ENCODE measurements at regions not wholly inside any gene's neighbourhood (a gene's known extent, or its start where the extent isn't known, plus 50 kb on each side); places are given as distances from the start of the nearest gene placed in this dataset.

- Histone ChIP-seq H3K4me1 (no peaks in the 10 kb centered on the region), H3K36me3 (ENCODE audit: insufficient read depth in 1 of 2, low read depth in 1 of 2) (no peaks in the 10 kb centered on the region), H3K27me3 (ENCODE audit: insufficient read depth in 3 of 3, low read length in 2 of 3) (no peaks in the 10 kb centered on the region), H3K4me3 (no peak overlapping the region), H3K27ac (no peak overlapping the region), H3K9me3 (no peaks in the 10 kb centered on the region)
- ATAC-seq (no peak), DNase-seq (no peak)
- no peak for TF ChIP-seq CTCF (IDR thresholded peaks at IDR 0.05)
- WGBS, 3 donors, result 20 to 32% (median 25%) methylated on average over 3 of the region's 3 CpGs
- intact Hi-C loops (cut with DNase I), result no loop called here
Measured at GRCh38 chr3:105965384-105965783, 96.6 kb upstream of the CBLB start.

- DNase-seq (no peak), ATAC-seq (no peak)
- H3K4me3 ChIP-seq, result no peak overlapping the region
- no peaks in the 10 kb centered on the region for H3K36me3 ChIP-seq (ENCODE audit: insufficient read depth in 1 of 2, low read depth in 1 of 2)
- no peak overlapping the region for H3K27ac ChIP-seq
- H3K27me3 ChIP-seq (ENCODE audit: insufficient read depth in 3 of 3, low read length in 2 of 3), result no peaks in the 10 kb centered on the region
- H3K9me3 ChIP-seq, result peaks cover 2% of the 10 kb centered on the region
- TF ChIP-seq CTCF (IDR thresholded peaks at IDR 0.05), result no peak
- no peaks in the 10 kb centered on the region for H3K4me1 ChIP-seq
- 20 to 37% (median 22%) methylated on average over 1 of the region's 1 CpG for WGBS, 3 donors
- intact Hi-C loops (cut with DNase I), result no loop called here
Measured at GRCh38 chr3:105967117-105967516, 98.3 kb upstream of the CBLB start.

- no peak for TF ChIP-seq CTCF (IDR thresholded peaks at IDR 0.05)
- ATAC-seq (no peak), DNase-seq (no peak)
- H3K36me3 ChIP-seq (ENCODE audit: insufficient read depth in 1 of 2, low read depth in 1 of 2), result no peaks in the 10 kb centered on the region
- no peak overlapping the region for H3K27ac ChIP-seq
- H3K9me3 ChIP-seq, result peaks cover 6% of the 10 kb centered on the region
- intact Hi-C loops (cut with DNase I), result no loop called here
- WGBS, 3 donors, result 10 to 32% (median 13%) methylated on average over 1 of the region's 1 CpG
- no peaks in the 10 kb centered on the region for H3K27me3 ChIP-seq (ENCODE audit: insufficient read depth in 3 of 3, low read length in 2 of 3)
- H3K4me1 ChIP-seq, result no peaks in the 10 kb centered on the region
- H3K4me3 ChIP-seq, result no peak overlapping the region
Measured at GRCh38 chr3:105970283-105970682, 101.5 kb upstream of the CBLB start.

GRCh38 chr3:105972069-105972468 lies 103.3 kb upstream of the CBLB start:
- ATAC-seq, result no peak
- no peaks in the 10 kb centered on the region for H3K36me3 ChIP-seq (ENCODE audit: insufficient read depth in 1 of 2, low read depth in 1 of 2)
- TF ChIP-seq CTCF (IDR thresholded peaks at IDR 0.05), result no peak
- peaks cover 6% of the 10 kb centered on the region for H3K9me3 ChIP-seq
- H3K4me1 ChIP-seq, result no peaks in the 10 kb centered on the region
- intact Hi-C loops (cut with DNase I), result no loop called here
- WGBS, 3 donors, result 0 to 3% (median 0%) methylated on average over 1 of the region's 1 CpG
- H3K4me3 ChIP-seq, result no peak overlapping the region
- no peak overlapping the region for H3K27ac ChIP-seq
- no peaks in the 10 kb centered on the region for H3K27me3 ChIP-seq (ENCODE audit: insufficient read depth in 3 of 3, low read length in 2 of 3)
- DNase-seq, result no peak

- H3K36me3 ChIP-seq (ENCODE audit: insufficient read depth in 1 of 2, low read depth in 1 of 2), result no peaks in the 10 kb centered on the region
- 29 to 61% (median 38%) methylated on average over 2 of the region's 2 CpGs for WGBS, 3 donors
- intact Hi-C loops (cut with DNase I), result no loop called here
Measured at GRCh38 chr3:105974381-105974780, 105.6 kb upstream of the CBLB start.

More at GRCh38 chr3:105974381-105974780, 105.6 kb upstream of the CBLB start:
- no peaks in the 10 kb centered on the region for H3K4me1 ChIP-seq
- H3K27me3 ChIP-seq (ENCODE audit: insufficient read depth in 3 of 3, low read length in 2 of 3), result no peaks in the 10 kb centered on the region
- DNase-seq (no peak), ATAC-seq (no peak)
- H3K27ac ChIP-seq, result no peak overlapping the region
- peaks cover 6% of the 10 kb centered on the region for H3K9me3 ChIP-seq
- H3K4me3 ChIP-seq, result no peak overlapping the region
- no peak for TF ChIP-seq CTCF (IDR thresholded peaks at IDR 0.05)
